IMR-90 (cell line): ENCODE measurements at regions not wholly inside any gene's neighbourhood (a gene's known extent, or its start where the extent isn't known, plus 50 kb on each side); places are given as distances from the start of the nearest gene placed in this dataset.

Experiments
- ATAC-seq: fragments of 200-7000 bp; cut with Tn5 transposase; 2 replicates; pipeline ENCODE4 v1.9.1; 2020; ENCODE audit warnings: low read depth, mild to moderate bottlenecking, moderate library complexity
- BruUV-seq: library from RNA; stranded (reverse); fragments of 400-500 nt; replicated peaks from 2 replicates; lab custom pipeline; 2021; lab: Mats Ljungman, UMichigan
- CTCF ChIA-PET: fragments of 300-600 bp; formaldehyde crosslinking; extraction: SDS; loops from one replicate; lab custom pipeline; 2021; ENCODE audit warnings: antibody characterized with exemption; lab: Yijun Ruan, JAX
- POLR2A ChIA-PET: fragments of 300-600 bp; sonication (Branson Sonifier 250); formaldehyde crosslinking; loops from one replicate; lab custom pipeline; 2022; ENCODE audit warnings: antibody characterized with exemption; ENCODE audit not compliant: unreplicated experiment; lab: Charles Lee
- DNase-seq: peaks from one replicate; pipeline ENCODE4 v3.0.0; 2013
- H2AFZ ChIP-seq: replicated peaks from 2 replicates; pipeline ENCODE3; 2013; ENCODE audit warnings: low read length, mild to moderate bottlenecking; ENCODE audit not compliant: poor library complexity
- H2AK5ac ChIP-seq: 2 replicates; pipeline ENCODE4 v1.6.1; 2013; ENCODE audit warnings: low read depth, low read length, inconsistent platforms
- H2AK9ac ChIP-seq: replicated peaks from 2 replicates; pipeline ENCODE3; 2013; ENCODE audit warnings: mild to moderate bottlenecking, low read depth, low read length, moderate library complexity; ENCODE audit not compliant: poor library complexity
- H2BK120ac ChIP-seq: 2 replicates; pipeline ENCODE4 v1.6.1; 2013; ENCODE audit warnings: low read depth, low read length, inconsistent platforms
- H2BK15ac ChIP-seq: 3 replicates; pipeline ENCODE4 v1.6.1; 2013; ENCODE audit warnings: low read depth, low read length, inconsistent platforms
- H2BK20ac ChIP-seq: 2 replicates; pipeline ENCODE4 v1.6.1; 2013; ENCODE audit warnings: low read depth, mild to moderate bottlenecking, inconsistent platforms, low read length, moderate library complexity
- H2BK5ac ChIP-seq: 2 replicates; pipeline ENCODE4 v1.6.1; 2013; ENCODE audit warnings: mild to moderate bottlenecking, low read depth, low read length, inconsistent platforms; ENCODE audit not compliant: poor library complexity, severe bottlenecking
- H3K14ac ChIP-seq: replicated peaks from 2 replicates; pipeline ENCODE4 v1.6.1; 2013; ENCODE audit warnings: low read depth, low read length, inconsistent platforms
- H3K18ac ChIP-seq: 2 replicates; pipeline ENCODE4 v1.6.1; 2013; ENCODE audit warnings: low read depth, low read length, control low read depth
- H3K23ac ChIP-seq: 2 replicates; pipeline ENCODE4 v1.6.1; 2013; ENCODE audit warnings: low read depth, low read length, inconsistent platforms
- H3K27ac ChIP-seq: 2 replicates; pipeline ENCODE4 v1.5.1; 2013; ENCODE audit warnings: mild to moderate bottlenecking, control low read depth, low read length; ENCODE audit not compliant: insufficient read depth
- H3K27me3 ChIP-seq: 2 replicates; pipeline ENCODE4 v1.6.1; 2013; ENCODE audit warnings: low read length; ENCODE audit not compliant: control insufficient read depth, insufficient read depth
- H3K36me3 ChIP-seq: 2 replicates; pipeline ENCODE4 v1.6.1; 2013; ENCODE audit warnings: low read length, mixed read lengths; ENCODE audit not compliant: control insufficient read depth, insufficient read depth
- H3K4ac ChIP-seq: 2 replicates; pipeline ENCODE4 v1.6.1; 2013; ENCODE audit warnings: low read depth, low read length, inconsistent platforms
- H3K4me1 ChIP-seq: 2 replicates; pipeline ENCODE4 v1.6.1; 2013; ENCODE audit warnings: low read length, mixed read lengths; ENCODE audit not compliant: control insufficient read depth, insufficient read depth
- H3K4me2 ChIP-seq: 2 replicates; pipeline ENCODE4 v1.6.1; 2013; ENCODE audit warnings: low read depth, mild to moderate bottlenecking, control low read depth, low read length, moderate library complexity
- H3K4me3 ChIP-seq: 2 replicates; pipeline ENCODE4 v1.5.1; 2013; ENCODE audit warnings: low read depth, mild to moderate bottlenecking, control low read depth, low read length, moderate library complexity; ENCODE audit not compliant: insufficient read depth
- H3K56ac ChIP-seq: 2 replicates; pipeline ENCODE4 v1.6.1; 2013; ENCODE audit warnings: low read length, inconsistent platforms; ENCODE audit not compliant: insufficient read depth; ENCODE audit errors: extremely low read depth
- H3K79me1 ChIP-seq, 2 experiments: 2 replicates each; pipeline ENCODE4 v1.6.1; 2013; ENCODE audit warnings: low read length in 2 of 2, inconsistent platforms in 1 of 2, low read depth in 1 of 2
- H3K9ac ChIP-seq: 2 replicates; pipeline ENCODE4 v1.6.1; 2013; ENCODE audit warnings: low read depth, low read length, control low read depth
- H3K9me1 ChIP-seq: 2 replicates; pipeline ENCODE4 v1.6.1; 2013; ENCODE audit warnings: low read length, inconsistent platforms; ENCODE audit not compliant: insufficient read depth
- H3K9me3 ChIP-seq: 2 replicates; pipeline ENCODE4 v1.6.1; 2013; ENCODE audit warnings: low read length; ENCODE audit not compliant: control insufficient read depth, insufficient read depth
- H4K20me1 ChIP-seq: 2 replicates; pipeline ENCODE4 v1.6.1; 2013; ENCODE audit warnings: low read length, inconsistent platforms; ENCODE audit not compliant: insufficient read depth
- H4K5ac ChIP-seq: 2 replicates; pipeline ENCODE4 v1.6.1; 2013; ENCODE audit warnings: mild to moderate bottlenecking, low read depth, low read length, control low read depth
- H4K8ac ChIP-seq, 2 experiments: 2 replicates each; pipeline ENCODE4 v1.6.1; 2013; ENCODE audit warnings: low read depth in 2 of 2, low read length in 2 of 2, control low read depth in 1 of 2, inconsistent platforms in 1 of 2
- H4K91ac ChIP-seq: 2 replicates; pipeline ENCODE4 v1.6.1; 2013; ENCODE audit warnings: low read depth, low read length, inconsistent platforms; ENCODE audit not compliant: insufficient read depth
- CTCF ChIP-seq: conservative IDR thresholded peaks from 2 replicates; pipeline ENCODE4 v1.5.1; 2012; ENCODE audit warnings: mild to moderate bottlenecking, low read depth, low read length, improper control_type of control experiment
- MAZ ChIP-seq: IDR thresholded peaks from 2 replicates; pipeline ENCODE4 v1.6.1; 2012; ENCODE audit warnings: low read depth, mild to moderate bottlenecking, low read length, improper control_type of control experiment, moderate library complexity, borderline replicate concordance
- MXI1 ChIP-seq: IDR thresholded peaks from 2 replicates; pipeline ENCODE4 v1.6.1; 2012; ENCODE audit warnings: low read depth, mild to moderate bottlenecking, low read length, moderate library complexity, borderline replicate concordance
- RCOR1 ChIP-seq: IDR thresholded peaks from 2 replicates; pipeline ENCODE4 v1.6.1; 2012; ENCODE audit warnings: mild to moderate bottlenecking, low read length, improper control_type of control experiment; ENCODE audit not compliant: insufficient replicate concordance
- RFX5 ChIP-seq: IDR thresholded peaks from 2 replicates; pipeline ENCODE4 v1.8.0; 2012; ENCODE audit warnings: low read depth, mild to moderate bottlenecking, low read length, moderate library complexity
- WGBS, 2 experiments: methylation state at CpG; one replicate each; pipeline versions ENCODE4 v1.1.5 to v1.1.7; 2013; ENCODE audit warnings: missing lambda C conversion rate in 2 of 2; ENCODE audit not compliant: insufficient read length in 1 of 2; ENCODE audit errors: extremely low coverage in 2 of 2; 5-methylcytosine and 5-hydroxymethylcytosine counted together
- dilution Hi-C: fragments of 300-500 bp; cut with HindIII; formaldehyde crosslinking; loops from one replicate; pipeline ENCODE4 v1.14.3; 2018; ENCODE audit warnings: low sequenced_read_pairs; ENCODE audit not compliant: unreplicated experiment
- in situ Hi-C: fragments of 300-500 bp; cut with MboI; formaldehyde crosslinking; loops from 3 replicates; pipeline ENCODE4 v1.14.3; 2019; ENCODE audit warnings: low sequenced_read_pairs, inconsistent platforms, mixed read lengths
- intact Hi-C: fragments of 100-400 bp; cut with micrococcal nuclease; formaldehyde crosslinking; loops from 2 replicates; pipeline ENCODE4 v1.10.0; 2022
- TF ChIP-seq, protein P1 (sequence below): fragments of 150-350 bp; IDR thresholded peaks from 2 replicates; pipeline ENCODE4 v1.6.1; 2016; ENCODE audit warnings: low read depth, mild to moderate bottlenecking, low read length, moderate library complexity, borderline replicate concordance

GRCh38 chr13:108383667-108384066 is 114.1 kb downstream of the TNFSF13B start:
- H2BK120ac ChIP-seq = no peak overlapping the region
- H3K23ac ChIP-seq = no peak overlapping the region
- ChIA-PET POLR2A (no interaction called here), CTCF (no interaction called here)
- no peak overlapping the region for H3K56ac ChIP-seq
- dilution Hi-C loops (no loop called here), in situ Hi-C loops (no loop called here), intact Hi-C loops (no loop called here)
- no peak overlapping the region for H3K4me2 ChIP-seq
- no peak overlapping the region for H3K27ac ChIP-seq
- no peak overlapping the region for H3K14ac ChIP-seq
- H2AK5ac ChIP-seq = no peak overlapping the region
- no peak overlapping the region for H2BK5ac ChIP-seq
- no peaks in the 10 kb centered on the region for H3K9me1 ChIP-seq
- H2BK20ac ChIP-seq = no peak overlapping the region
- H4K5ac ChIP-seq = no peak overlapping the region
- WGBS, 2 experiments = no CpG with 5 or more reads among the region's 3 CpGs
- H3K9me3 ChIP-seq = no peaks in the 10 kb centered on the region
- H4K91ac ChIP-seq = no peak overlapping the region
- H2AK9ac ChIP-seq = no peak overlapping the region
- no peak for DNase-seq
- no peak overlapping the region for H3K9ac ChIP-seq
- no peak for ATAC-seq
- H4K8ac ChIP-seq = no peak overlapping the region
- no peak overlapping the region for H3K4me3 ChIP-seq
- H3K79me1 ChIP-seq = no peaks in the 10 kb centered on the region
- H3K4me1 ChIP-seq = no peaks in the 10 kb centered on the region
- no peaks in the 10 kb centered on the region for H3K36me3 ChIP-seq
- no peaks in the 10 kb centered on the region for H4K20me1 ChIP-seq
- H3K4ac ChIP-seq = no peak overlapping the region
- no TSS peak for BruUV-seq
- H3K27me3 ChIP-seq = 0 out of 2 replicates have a peak, but pooled peaks cover 1% of the 10 kb centered on the region
- no peak overlapping the region for H2BK15ac ChIP-seq
- no peak overlapping the region for H2AFZ ChIP-seq
- H3K18ac ChIP-seq = no peak overlapping the region
- no peak for TF ChIP-seq MAZ
- TF ChIP-seq MXI1 = no peak
- TF ChIP-seq, protein P1, sequence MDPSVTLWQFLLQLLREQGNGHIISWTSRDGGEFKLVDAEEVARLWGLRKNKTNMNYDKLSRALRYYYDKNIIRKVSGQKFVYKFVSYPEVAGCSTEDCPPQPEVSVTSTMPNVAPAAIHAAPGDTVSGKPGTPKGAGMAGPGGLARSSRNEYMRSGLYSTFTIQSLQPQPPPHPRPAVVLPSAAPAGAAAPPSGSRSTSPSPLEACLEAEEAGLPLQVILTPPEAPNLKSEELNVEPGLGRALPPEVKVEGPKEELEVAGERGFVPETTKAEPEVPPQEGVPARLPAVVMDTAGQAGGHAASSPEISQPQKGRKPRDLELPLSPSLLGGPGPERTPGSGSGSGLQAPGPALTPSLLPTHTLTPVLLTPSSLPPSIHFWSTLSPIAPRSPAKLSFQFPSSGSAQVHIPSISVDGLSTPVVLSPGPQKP = no peak
- no peak for TF ChIP-seq CTCF
- TF ChIP-seq RCOR1 = no peak
- no peak for TF ChIP-seq RFX5
